Neural cell (in vitro differentiated cells): ENCODE measurements at regions not wholly inside any gene's neighbourhood (a gene's known extent, or its start where the extent isn't known, plus 50 kb on each side); places are given as distances from the start of the nearest gene placed in this dataset.

Source experiments
- H2AFZ ChIP-seq: fragments of 200-600, 300-800 bp; sonication (generic), shearing (Covaris generic); 2 replicates; pipeline ENCODE4 v1.6.0; 2014; ENCODE audit warnings: low read depth, mild to moderate bottlenecking, antibody characterized with exemption, low read length, moderate library complexity
- H3F3A ChIP-seq: fragments of 200-600 bp; shearing (Covaris generic); 2 replicates; pipeline ENCODE4 v1.6.1; 2016; ENCODE audit warnings: mild to moderate bottlenecking, moderate library complexity, mixed read lengths, antibody characterized with exemption, low read length; ENCODE audit not compliant: insufficient read depth, poor library complexity, severe bottlenecking
- H3K27ac ChIP-seq: fragments of 200-600, 300-800 bp; sonication (generic), shearing (Covaris generic); 2 replicates; pipeline ENCODE4 v1.5.1; 2014; ENCODE audit warnings: mild to moderate bottlenecking, low read length, moderate library complexity
- H3K27me3 ChIP-seq: fragments of 300-800, 200-600 bp; sonication (generic), shearing (Covaris generic); 2 replicates; pipeline ENCODE4 v1.6.0; 2014; ENCODE audit warnings: mild to moderate bottlenecking, low read depth, low read length, moderate library complexity; ENCODE audit not compliant: insufficient read depth
- H3K36me3 ChIP-seq: fragments of 300-800, 200-600 bp; sonication (generic), shearing (Covaris generic); 2 replicates; pipeline ENCODE4 v1.5.1; 2014; ENCODE audit warnings: mild to moderate bottlenecking, antibody characterized with exemption, low read length, moderate library complexity; ENCODE audit not compliant: insufficient read depth
- H3K4me2 ChIP-seq: fragments of 300-800, 200-600 bp; sonication (generic), shearing (Covaris generic); 2 replicates; pipeline ENCODE4 v1.6.0; 2014; ENCODE audit warnings: mild to moderate bottlenecking, low read length
- H3K4me3 ChIP-seq: fragments of 300-800, 200-600 bp; sonication (generic), shearing (Covaris generic); 2 replicates; pipeline ENCODE4 v1.5.1; 2014; ENCODE audit warnings: mild to moderate bottlenecking, low read length, moderate library complexity
- H3K79me2 ChIP-seq: fragments of 200-600 bp; shearing (Covaris generic); replicated peaks from 2 replicates; pipeline ENCODE4 v1.6.0; 2014; ENCODE audit warnings: mild to moderate bottlenecking, low read length, moderate library complexity; ENCODE audit not compliant: insufficient read depth
- H3K9ac ChIP-seq: fragments of 300-800, 200-600 bp; sonication (generic), shearing (Covaris generic); 2 replicates; pipeline ENCODE4 v1.6.1; 2016; ENCODE audit warnings: mild to moderate bottlenecking, low read length, mixed read lengths
- H3K9me2 ChIP-seq: fragments of 200-600 bp; shearing (Covaris generic); 2 replicates; pipeline ENCODE4 v1.6.1; 2016; ENCODE audit warnings: mild to moderate bottlenecking, low read length, mixed read lengths; ENCODE audit not compliant: insufficient read depth
- H3K9me3 ChIP-seq: fragments of 200-600, 300-800 bp; sonication (generic), shearing (Covaris generic); 2 replicates; pipeline ENCODE4 v1.6.1; 2016; ENCODE audit warnings: mild to moderate bottlenecking, mixed run types, low read length, moderate library complexity, mixed read lengths
- H4K20me1 ChIP-seq: fragments of 200-600 bp; shearing (Covaris generic); 2 replicates; pipeline ENCODE4 v1.6.1; 2016; ENCODE audit warnings: mild to moderate bottlenecking, mixed run types; ENCODE audit not compliant: insufficient read depth
- CTCF ChIP-seq: fragments of 450-650 bp; IDR thresholded peaks from 2 replicates; pipeline ENCODE4 v1.5.1; 2014; ENCODE audit warnings: antibody characterized with exemption, mild to moderate bottlenecking, moderate library complexity; ENCODE audit not compliant: poor library complexity, severe bottlenecking
- EP300 ChIP-seq: fragments of 450-650 bp; conservative IDR thresholded peaks from 2 replicates; pipeline ENCODE4 v1.6.1; 2014; ENCODE audit warnings: antibody characterized with exemption, mild to moderate bottlenecking, moderate library complexity; ENCODE audit not compliant: poor library complexity, severe bottlenecking
- EZH2 ChIP-seq: fragments of 200-600, 300-800 bp; shearing (Covaris generic), sonication (generic); IDR thresholded peaks from 2 replicates; pipeline ENCODE4 v1.6.1; 2014; ENCODE audit warnings: antibody characterized with exemption, low read length, borderline replicate concordance, mild to moderate bottlenecking; ENCODE audit not compliant: insufficient read depth, poor library complexity, severe bottlenecking
- MXI1 ChIP-seq: fragments of 450-650 bp; conservative IDR thresholded peaks from 2 replicates; pipeline ENCODE4 v1.6.1; 2014; ENCODE audit warnings: antibody characterized with exemption, mild to moderate bottlenecking; ENCODE audit not compliant: poor library complexity, severe bottlenecking
- POLR2AphosphoS5 ChIP-seq: IDR thresholded peaks from 2 replicates; pipeline ENCODE4 v1.6.1; 2012
- RAD21 ChIP-seq: fragments of 450-650 bp; conservative IDR thresholded peaks from 2 replicates; pipeline ENCODE4 v1.6.1; 2014; ENCODE audit warnings: antibody characterized with exemption, mild to moderate bottlenecking, moderate library complexity
- REST ChIP-seq: IDR thresholded peaks from 2 replicates; pipeline ENCODE4 v1.6.1; 2012; ENCODE audit warnings: borderline replicate concordance
- SMC3 ChIP-seq: fragments of 450-650 bp; conservative IDR thresholded peaks from 2 replicates; pipeline ENCODE4 v1.6.1; 2014; ENCODE audit warnings: antibody characterized with exemption, mild to moderate bottlenecking, moderate library complexity; ENCODE audit not compliant: poor library complexity
- TAF1 ChIP-seq: IDR thresholded peaks from 2 replicates; pipeline ENCODE4 v1.6.1; 2012; ENCODE audit warnings: low read depth

GRCh38 chr2:125593036-125593435, 1062.9 kb upstream of the GYPC start:
- Histone ChIP-seq H3F3A (no peaks in the 10 kb centered on the region), H4K20me1 (no peaks in the 10 kb centered on the region), H3K4me3 (no peak overlapping the region), H3K9me3 (no peaks in the 10 kb centered on the region), H3K9me2 (no peaks in the 10 kb centered on the region), H3K27me3 (no peaks in the 10 kb centered on the region), H3K27ac (no peak overlapping the region), H3K79me2 (no peaks in the 10 kb centered on the region), H3K9ac (no peak overlapping the region), H2AFZ (no peak overlapping the region), H3K4me2 (no peak overlapping the region), H3K36me3 (no peaks in the 10 kb centered on the region)
- no peak for TF ChIP-seq SMC3
- no peak for TF ChIP-seq EZH2
- no peak for TF ChIP-seq MXI1
- TF ChIP-seq TAF1, result no peak
- TF ChIP-seq RAD21, result no peak
- no peak for TF ChIP-seq EP300
- no peak for TF ChIP-seq CTCF
- TF ChIP-seq REST, result no peak
- TF ChIP-seq POLR2AphosphoS5, result no peak

GRCh38 chr2:125596612-125597011, 1059.3 kb upstream of the GYPC start:
- H2AFZ ChIP-seq, result no peak overlapping the region
- no peaks in the 10 kb centered on the region for H4K20me1 ChIP-seq
- H3K79me2 ChIP-seq, result no peaks in the 10 kb centered on the region
- H3K36me3 ChIP-seq, result no peaks in the 10 kb centered on the region
- no peak overlapping the region for H3K4me2 ChIP-seq
- no peaks in the 10 kb centered on the region for H3K9me3 ChIP-seq
- no peak overlapping the region for H3K4me3 ChIP-seq
- H3K9ac ChIP-seq, result no peak overlapping the region
- no peak for TF ChIP-seq POLR2AphosphoS5
- H3F3A ChIP-seq, result no peaks in the 10 kb centered on the region
- H3K27ac ChIP-seq, result no peak overlapping the region
- no peaks in the 10 kb centered on the region for H3K9me2 ChIP-seq
- no peaks in the 10 kb centered on the region for H3K27me3 ChIP-seq

GRCh38 chr2:125615438-125615837, 1040.5 kb upstream of the GYPC start:
- Histone ChIP-seq H3F3A (no peaks in the 10 kb centered on the region), H3K27me3 (no peaks in the 10 kb centered on the region), H3K9ac (no peak overlapping the region), H4K20me1 (no peaks in the 10 kb centered on the region), H3K27ac (no peak overlapping the region), H3K4me3 (no peak overlapping the region), H3K36me3 (no peaks in the 10 kb centered on the region), H3K9me3 (no peaks in the 10 kb centered on the region), H3K79me2 (no peaks in the 10 kb centered on the region), H3K4me2 (no peak overlapping the region), H3K9me2 (no peaks in the 10 kb centered on the region), H2AFZ (no peak overlapping the region)
- no peak for TF ChIP-seq POLR2AphosphoS5
- no peak for TF ChIP-seq REST
- no peak for TF ChIP-seq SMC3
